Fibroblast of the conjunctiva (primary cell): ENCODE measurements at regions not wholly inside any gene's neighbourhood (a gene's known extent, or its start where the extent isn't known, plus 50 kb on each side); places are given as distances from the start of the nearest gene placed in this dataset.
"Not testable (repeated sequence)": the region's sequence is repeated elsewhere in the genome, so short reads cannot be mapped to it uniquely, and the experiment has no call there.

Source experiments
- DNase-seq: peaks from one replicate; pipeline ENCODE4 v3.0.0-alpha.2; 2010; ENCODE audit warnings: low read depth

- DNase-seq: peak; percentile 40
Observed at GRCh38 chr4:103996637-103997036, 276.9 kb upstream of the TACR3 start.

GRCh38 chr4:103996064-103996463 lies 276.3 kb upstream of the TACR3 start:
- no peak for DNase-seq

- no peak for DNase-seq
Observed at GRCh38 chr4:103994059-103994458, 274.3 kb upstream of the TACR3 start.

GRCh38 chr4:103982454-103982853 lies 262.7 kb upstream of the TACR3 start:
- no peak for DNase-seq

- DNase-seq: no peak
Observed at GRCh38 chr4:103948244-103949018, 228.6 kb upstream of the TACR3 start.

GRCh38 chr4:103947617-103948016 lies 227.8 kb upstream of the TACR3 start:
- DNase-seq: no peak

GRCh38 chr4:103946621-103947268 lies 227.0 kb upstream of the TACR3 start:
- not testable (repeated sequence) for DNase-seq

GRCh38 chr4:103938488-103938887 lies 218.7 kb upstream of the TACR3 start:
- no peak for DNase-seq

GRCh38 chr4:103936653-103937145 lies 216.9 kb upstream of the TACR3 start:
- no peak for DNase-seq

GRCh38 chr4:103934178-103934789 lies 214.5 kb upstream of the TACR3 start:
- peak; percentile 34 for DNase-seq

GRCh38 chr4:103928370-103928769 lies 208.6 kb upstream of the TACR3 start:
- DNase-seq: no peak

- no peak for DNase-seq
Observed at GRCh38 chr4:103923551-103923950, 203.8 kb upstream of the TACR3 start.

- DNase-seq: no peak
Observed at GRCh38 chr4:103918214-103918613, 198.4 kb upstream of the TACR3 start.

GRCh38 chr4:103915224-103915869 lies 195.6 kb upstream of the TACR3 start:
- peak; percentile 13 for DNase-seq

- no peak for DNase-seq
Observed at GRCh38 chr4:103907414-103907813, 187.6 kb upstream of the TACR3 start.

- DNase-seq: no peak
Observed at GRCh38 chr4:103904123-103904522, 184.3 kb upstream of the TACR3 start.

- no peak for DNase-seq
Observed at GRCh38 chr4:103902730-103903129, 182.9 kb upstream of the TACR3 start.

GRCh38 chr4:103895876-103896465 lies 176.2 kb upstream of the TACR3 start:
- no peak for DNase-seq

GRCh38 chr4:103892586-103892985 lies 172.8 kb upstream of the TACR3 start:
- DNase-seq: no peak

- DNase-seq: no peak
Observed at GRCh38 chr4:103887191-103887590, 167.4 kb upstream of the TACR3 start.

- DNase-seq: no peak
Observed at GRCh38 chr4:103885152-103885551, 165.4 kb upstream of the TACR3 start.

- DNase-seq: no peak
Observed at GRCh38 chr4:103867311-103867710, 147.5 kb upstream of the TACR3 start.
